Mesothelial cell of epicardium (in vitro differentiated cells): ENCODE measurements at regions not wholly inside any gene's neighbourhood (a gene's known extent, or its start where the extent isn't known, plus 50 kb on each side); places are given as distances from the start of the nearest gene placed in this dataset.

Experiments
- DNase-seq, 2 experiments: peaks; one replicate each; pipeline ENCODE4 v3.0.0; 2021; ENCODE audit warnings: low spot score in 2 of 2; ENCODE audit not compliant: unreplicated experiment in 2 of 2
- H3K27ac Mint-ChIP-seq: 2 replicates; pipeline ENCODE4 v1.8.0; 2021; ENCODE audit warnings: mixed read lengths
- H3K27me3 Mint-ChIP-seq: 2 replicates; pipeline ENCODE4 v1.8.0; 2021; ENCODE audit warnings: low read depth, mixed read lengths
- H3K36me3 Mint-ChIP-seq: 2 replicates; pipeline ENCODE4 v1.8.0; 2021; ENCODE audit warnings: mixed read lengths
- H3K4me1 Mint-ChIP-seq: 2 replicates; pipeline ENCODE4 v1.8.0; 2021; ENCODE audit warnings: mixed read lengths
- H3K4me3 Mint-ChIP-seq: 2 replicates; pipeline ENCODE4 v1.8.0; 2021; ENCODE audit warnings: mild to moderate bottlenecking, moderate library complexity, mixed read lengths
- H3K9me3 Mint-ChIP-seq: 2 replicates; pipeline ENCODE4 v1.8.0; 2021; ENCODE audit warnings: mixed read lengths
- CTCF ChIP-seq: fragments of 200-600 bp; sonication (generic); IDR thresholded peaks from one replicate; pipeline ENCODE4 v1.5.0; 2021; ENCODE audit warnings: antibody characterized with exemption; ENCODE audit not compliant: unreplicated experiment

GRCh38 chr6:151186306-151186705, 53.5 kb upstream of the AKAP12 start:
- no peak for TF ChIP-seq CTCF
- no peaks in the 10 kb centered on the region for H3K36me3 Mint-ChIP-seq
- no peaks in the 10 kb centered on the region for H3K9me3 Mint-ChIP-seq
- H3K4me1 Mint-ChIP-seq, result peaks cover 29% of the 10 kb centered on the region
- no peak for DNase-seq
- no peaks in the 10 kb centered on the region for H3K27me3 Mint-ChIP-seq
- H3K27ac Mint-ChIP-seq, result peak overlapping the region; percentile 88
- H3K4me3 Mint-ChIP-seq, result no peak overlapping the region

GRCh38 chr6:151186804-151187330, 52.9 kb upstream of the AKAP12 start:
- H3K27me3 Mint-ChIP-seq, result no peaks in the 10 kb centered on the region
- no peak overlapping the region for H3K4me3 Mint-ChIP-seq
- TF ChIP-seq CTCF, result no peak
- H3K4me1 Mint-ChIP-seq, result peaks cover 29% of the 10 kb centered on the region
- peak overlapping the region; percentile 88 for H3K27ac Mint-ChIP-seq
- H3K9me3 Mint-ChIP-seq, result no peaks in the 10 kb centered on the region
- no peak for DNase-seq
- H3K36me3 Mint-ChIP-seq, result no peaks in the 10 kb centered on the region
